Spleen (tissue), 11 donors: ENCODE measurements at regions not wholly inside any gene's neighbourhood (a gene's known extent, or its start where the extent isn't known, plus 50 kb on each side); places are given as distances from the start of the nearest gene placed in this dataset.
"Not testable (repeated sequence)": the region's sequence is repeated elsewhere in the genome, so short reads cannot be mapped to it uniquely, and the experiment has no call there.

Source experiments
- DNase-seq: peaks from one replicate; pipeline ENCODE4 v3.0.0-alpha.2; 2020
- H3K27ac ChIP-seq, 8 donors: fragments of 200-600 bp; sonication (generic) in 7 of 8; 1 replicate in 4 of 8; 2 replicates in 4 of 8; pipeline versions ENCODE4 v1.5.0 to v1.8.0; 2016 to 2021; ENCODE audit warnings: inconsistent platforms in 4 of 8, mild to moderate bottlenecking in 4 of 8, moderate library complexity in 1 of 8
- H3K27me3 ChIP-seq, 7 donors: fragments of 200-600 bp; sonication (generic) in 6 of 7; replicated peaks in 1 of 7; 1 replicate in 4 of 7; 2 replicates in 3 of 7; pipeline versions ENCODE4 v1.5.0 to v1.8.0; 2016 to 2021; ENCODE audit warnings: inconsistent platforms in 3 of 7, mild to moderate bottlenecking in 1 of 7
- H3K36me3 ChIP-seq, 6 donors: fragments of 200-600 bp; sonication (generic) in 5 of 6; 1 replicate in 4 of 6; 2 replicates in 2 of 6; pipeline versions ENCODE4 v1.5.0 to v1.8.0; 2016 to 2021; ENCODE audit warnings: inconsistent platforms in 2 of 6
- H3K4me1 ChIP-seq, 6 donors: fragments of 200-600 bp; sonication (generic) in 5 of 6; 1 replicate in 3 of 6; 2 replicates in 3 of 6; pipeline versions ENCODE4 v1.5.0 to v1.8.0; 2016 to 2021; ENCODE audit warnings: inconsistent platforms in 3 of 6
- H3K4me3 ChIP-seq, 8 donors: fragments of 200-600 bp; sonication (generic) in 7 of 8; 1 replicate in 4 of 8; 2 replicates in 4 of 8; pipeline versions ENCODE4 v1.5.0 to v1.8.0; 2016 to 2021; ENCODE audit warnings: inconsistent platforms in 4 of 8, mild to moderate bottlenecking in 4 of 8, moderate library complexity in 2 of 8
- H3K9me3 ChIP-seq, 8 donors: fragments of 200-600 bp; sonication (generic) in 7 of 8; 1 replicate in 4 of 8; 2 replicates in 4 of 8; pipeline versions ENCODE4 v1.5.0 to v1.8.0; 2016 to 2021; ENCODE audit warnings: inconsistent platforms in 4 of 8
- CTCF ChIP-seq, 11 experiments: fragments of 200-600 bp in 7 of 11; fragments of 450-650 bp in 4 of 11; sonication (generic) in 4 of 11; IDR thresholded peaks in 8 of 11; conservative IDR thresholded peaks in 3 of 11; 1 replicate in 7 of 11; 2 replicates in 4 of 11; pipeline versions ENCODE4 v1.4.0 to v1.8.0; 2016 to 2021; ENCODE audit warnings: antibody characterized with exemption in 11 of 11, inconsistent platforms in 4 of 11, mild to moderate bottlenecking in 1 of 11
- POLR2A ChIP-seq, 3 donors: fragments of 450-650 bp; IDR thresholded peaks; one replicate each; pipeline ENCODE4 v1.5.1; 2017; ENCODE audit warnings: antibody characterized with exemption in 3 of 3, mild to moderate bottlenecking in 1 of 3
- POLR2AphosphoS5 ChIP-seq, 3 donors: sonication (generic); formaldehyde crosslinking; IDR thresholded peaks; one replicate each; pipeline ENCODE4 v1.5.1; 2017; ENCODE audit warnings: antibody characterized with exemption in 3 of 3
- WGBS, 5 donors: extraction: QIAGEN DNeasy Blood & Tissue Kit in 3 of 5; methylation state at CpG; one replicate each; pipeline versions ENCODE4 v1.1.5 to v1.1.7; 2013 to 2018; 5-methylcytosine and 5-hydroxymethylcytosine counted together
- intact Hi-C: fragments of 100-400 bp; cut with DNase I; formaldehyde crosslinking; loops from one replicate; pipeline ENCODE4 v1.15.0; 2023; ENCODE audit warnings: low total_unique reads
- donor health status: healthy with polysubstance abuse.
- donor health status: DM: no; HTN: no; CAD: no; lungs with moderate emphysema.
- donor health status: DM: no; HTN: no; CAD: no.
- donor health status: Bipolar disorder and iron deficiency.
- donor health status: healthy.
- donor health status: DM: no; HTN: no; CAD: no.
- donor health status: DM: yes; HTN: yes; CAD: no.

GRCh38 chr18:47381975-47382570, 130.6 kb upstream of the SKOR2 start:
- H3K9me3 ChIP-seq: peaks cover 0 to 7% (median 3%) of the 10 kb centered on the region in 8 donors
- H3K27me3 ChIP-seq: peaks cover 0 to 34% (median 0%) of the 10 kb centered on the region in 7 donors
- intact Hi-C loops: no loop called here
- H3K36me3 ChIP-seq: no peaks in the 10 kb centered on the region
- no peak overlapping the region for H3K4me3 ChIP-seq
- H3K4me1 ChIP-seq: no peaks in the 10 kb centered on the region
- DNase-seq: no peak
- 27 to 37% (median 32%) methylated on average over 13 to 14 of the region's 14 CpGs for WGBS, 5 donors
- TF ChIP-seq POLR2A (IDR thresholded peaks at IDR 0.05): no peak
- TF ChIP-seq CTCF (IDR thresholded peaks at IDR 0.05 in 8 of 11, conservative IDR thresholded peaks at IDR 0.05 in 3 of 11): no peak
- TF ChIP-seq POLR2AphosphoS5 (IDR thresholded peaks at IDR 0.05): no peak
- no peak overlapping the region for H3K27ac ChIP-seq

DNA sequence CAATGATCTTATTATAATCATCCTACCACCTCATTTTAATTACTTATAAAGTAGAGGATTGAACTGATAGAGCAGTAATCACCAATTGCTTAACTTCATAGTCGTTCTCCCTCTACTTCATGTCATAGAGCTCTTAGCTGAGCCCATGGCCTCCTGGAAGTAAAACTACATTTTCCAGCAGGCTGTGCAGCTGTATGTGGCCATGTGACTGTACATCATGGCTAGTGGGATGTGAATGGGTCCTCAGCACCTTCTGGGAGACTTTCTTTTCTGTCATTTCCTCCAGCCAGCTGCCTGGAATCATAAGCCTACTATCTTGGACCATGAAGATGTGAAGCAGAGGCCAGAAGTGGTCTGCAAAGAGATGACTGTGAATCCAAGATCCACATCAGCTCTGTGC, 128.7 kb upstream of the SKOR2 start:
- 64 to 86% (median 77%) methylated on average over 1 of the region's 1 CpG for WGBS, 5 donors
- no peaks in the 10 kb centered on the region for H3K9me3 ChIP-seq
- intact Hi-C loops: no loop called here
- no peaks in the 10 kb centered on the region for H3K36me3 ChIP-seq
- DNase-seq: no peak
- no peak overlapping the region for H3K4me3 ChIP-seq
- H3K27ac ChIP-seq: no peak overlapping the region
- H3K27me3 ChIP-seq: peaks cover 0 to 45% (median 0%) of the 10 kb centered on the region in 7 donors
- H3K4me1 ChIP-seq: no peaks in the 10 kb centered on the region
- TF ChIP-seq POLR2AphosphoS5 (IDR thresholded peaks at IDR 0.05) (no peak), POLR2A (IDR thresholded peaks at IDR 0.05) (no peak), CTCF (IDR thresholded peaks at IDR 0.05 in 8 of 11, conservative IDR thresholded peaks at IDR 0.05 in 3 of 11) (no peak)

GRCh38 chr18:47373465-47373864, 122.0 kb upstream of the SKOR2 start:
- no peak for TF ChIP-seq CTCF (IDR thresholded peaks at IDR 0.05 in 8 of 11, conservative IDR thresholded peaks at IDR 0.05 in 3 of 11)
- TF ChIP-seq POLR2AphosphoS5 (IDR thresholded peaks at IDR 0.05): no peak
- no peak for TF ChIP-seq POLR2A (IDR thresholded peaks at IDR 0.05)
- Histone ChIP-seq H3K4me1 (no peaks in the 10 kb centered on the region), H3K4me3 (no peak overlapping the region), H3K27me3 (peaks cover 0 to 49% (median 0%) of the 10 kb centered on the region in 7 donors), H3K36me3 (no peaks in the 10 kb centered on the region), H3K9me3 (no peaks in the 10 kb centered on the region), H3K27ac (no peak overlapping the region)
- 66 to 87% (median 80%) methylated on average over 3 of the region's 3 CpGs for WGBS, 5 donors
- no peak for DNase-seq
- intact Hi-C loops: no loop called here

DNA sequence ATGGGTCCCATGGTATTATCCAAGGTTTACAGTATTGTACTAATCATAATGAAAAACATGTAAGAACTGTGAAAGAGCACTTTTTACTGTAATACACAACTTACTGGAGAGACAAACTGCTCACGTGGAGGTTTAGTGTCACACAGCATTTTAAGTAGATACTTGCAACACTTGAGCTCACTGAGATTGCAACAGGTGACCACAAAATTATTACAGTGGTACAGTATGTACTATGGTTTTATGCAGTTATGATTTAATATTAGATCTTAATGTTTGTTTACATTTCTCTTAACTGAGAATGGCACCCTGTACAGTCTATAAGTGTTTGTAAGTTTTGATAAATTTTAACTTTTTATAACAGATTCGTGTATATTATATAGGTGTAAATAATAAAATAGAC, 118.6 kb upstream of the SKOR2 start:
- intact Hi-C loops: no loop called here
- no peaks in the 10 kb centered on the region for H3K4me1 ChIP-seq
- H3K36me3 ChIP-seq: no peaks in the 10 kb centered on the region
- 66 to 83% (median 73%) methylated on average over 2 of the region's 2 CpGs for WGBS, 5 donors
- DNase-seq: no peak
- H3K27me3 ChIP-seq: peaks cover 0 to 29% (median 0%) of the 10 kb centered on the region in 7 donors
- H3K4me3 ChIP-seq: no peak overlapping the region
- peaks cover 0 to 24% (median 18%) of the 10 kb centered on the region in 8 donors for H3K9me3 ChIP-seq
- no peak for TF ChIP-seq CTCF (IDR thresholded peaks at IDR 0.05 in 8 of 11, conservative IDR thresholded peaks at IDR 0.05 in 3 of 11)
- no peak for TF ChIP-seq POLR2AphosphoS5 (IDR thresholded peaks at IDR 0.05)
- TF ChIP-seq POLR2A (IDR thresholded peaks at IDR 0.05): no peak
- H3K27ac ChIP-seq: no peak overlapping the region

DNA sequence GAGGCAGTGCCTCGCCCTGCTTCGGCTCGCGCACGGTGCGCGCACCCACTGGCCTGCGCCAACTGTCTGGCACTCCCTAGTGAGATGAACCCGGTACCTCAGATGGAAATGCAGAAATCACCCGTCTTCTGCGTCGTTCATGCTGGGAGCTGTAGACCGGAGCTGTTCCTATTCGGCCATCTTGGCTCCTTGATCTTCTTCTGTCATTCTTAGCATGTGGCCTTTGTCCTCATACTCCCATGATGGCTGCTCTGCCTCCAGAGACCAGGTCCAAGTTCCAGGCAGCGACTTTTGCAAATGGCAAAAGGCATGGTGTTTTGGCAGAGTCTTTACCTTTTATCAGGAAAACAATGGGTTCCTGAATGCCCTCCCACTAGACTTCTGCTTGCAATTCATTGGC, 102.6 kb upstream of the SKOR2 start:
- H3K36me3 ChIP-seq, H3K9me3 ChIP-seq, intact Hi-C loops, H3K27me3 ChIP-seq, H3K4me3 ChIP-seq, H3K4me1 ChIP-seq, H3K27ac ChIP-seq, DNase-seq: not testable (repeated sequence)
- WGBS, 5 donors: 87 to 97% (median 91%) methylated on average over 8 to 15 of the region's 15 CpGs
